PC-3 (cell line): ENCODE measurements at regions not wholly inside any gene's neighbourhood (a gene's known extent, or its start where the extent isn't known, plus 50 kb on each side); places are given as distances from the start of the nearest gene placed in this dataset.

ENCODE experiments used
- ATAC-seq: fragments of 200-7000 bp; cut with Tn5 transposase; 2 replicates; pipeline ENCODE4 v1.9.1; 2020; ENCODE audit warnings: mild to moderate bottlenecking, moderate library complexity
- BruUV-seq: library from RNA; stranded (reverse); fragments of 400-500 nt; replicated peaks from 2 replicates; lab custom pipeline; 2021; lab: Mats Ljungman, UMichigan
- CTCF ChIA-PET: fragments of 300-600 bp; sonication (Branson Sonifier 250); formaldehyde crosslinking; loops from one replicate; lab custom pipeline; 2022; ENCODE audit warnings: antibody characterized with exemption; lab: Charles Lee
- POLR2A ChIA-PET: fragments of 300-600 bp; sonication (Branson Sonifier 250); formaldehyde crosslinking; loops from one replicate; lab custom pipeline; 2022; ENCODE audit warnings: antibody characterized with exemption; ENCODE audit not compliant: unreplicated experiment; lab: Charles Lee
- DNase-seq: peaks from one replicate; pipeline ENCODE4 v3.0.0-alpha.2; 2015
- H2AFZ ChIP-seq: fragments of 300-600 bp; sonication (generic); 2 replicates; pipeline ENCODE4 v1.6.0; 2016; ENCODE audit warnings: antibody characterized with exemption, low read length
- H3F3A ChIP-seq: fragments of 300-600 bp; sonication (generic); one replicate; pipeline ENCODE4 v1.6.0; 2017; ENCODE audit warnings: antibody characterized with exemption, low read length, control low read depth, mild to moderate bottlenecking; ENCODE audit not compliant: unreplicated experiment
- H3K27ac ChIP-seq: fragments of 300-600 bp; sonication (generic); 2 replicates; pipeline ENCODE4 v1.5.1; 2016; ENCODE audit warnings: mild to moderate bottlenecking, low read length
- H3K27me3 ChIP-seq: fragments of 300-600 bp; sonication (generic); 2 replicates; pipeline ENCODE4 v1.6.1; 2016; ENCODE audit warnings: low read length, mixed read lengths
- H3K36me3 ChIP-seq: fragments of 300-600 bp; sonication (generic); 2 replicates; pipeline ENCODE4 v1.6.1; 2016; ENCODE audit warnings: low read depth, mixed run types, low read length, mixed read lengths
- H3K4me1 ChIP-seq: fragments of 300-600 bp; sonication (generic); 2 replicates; pipeline ENCODE4 v1.5.1; 2016; ENCODE audit warnings: low read length; ENCODE audit not compliant: insufficient read depth
- H3K4me2 ChIP-seq: fragments of 300-600 bp; sonication (generic); 2 replicates; pipeline ENCODE4 v1.6.0; 2016; ENCODE audit warnings: low read length
- H3K4me3 ChIP-seq: fragments of 300-600 bp; sonication (generic); 2 replicates; pipeline ENCODE4 v1.5.1; 2016; ENCODE audit warnings: mild to moderate bottlenecking, low read length, mixed read lengths
- H3K79me2 ChIP-seq: fragments of 300-600 bp; sonication (generic); 2 replicates; pipeline ENCODE4 v1.6.1; 2017; ENCODE audit warnings: low read length, mixed read lengths
- H3K9ac ChIP-seq: fragments of 300-600 bp; sonication (generic); 2 replicates; pipeline ENCODE4 v1.6.0; 2016; ENCODE audit warnings: mild to moderate bottlenecking, low read length
- H3K9me2 ChIP-seq: fragments of 300-600 bp; sonication (generic); replicated peaks from 2 replicates; pipeline ENCODE4 v1.6.1; 2016; ENCODE audit warnings: mixed run types, low read length, mixed read lengths
- H3K9me3 ChIP-seq: fragments of 300-600 bp; sonication (generic); 2 replicates; pipeline ENCODE4 v1.6.1; 2016; ENCODE audit warnings: low read length, mixed read lengths
- H4K20me1 ChIP-seq: fragments of 300-600 bp; sonication (generic); 2 replicates; pipeline ENCODE4 v1.6.1; 2016; ENCODE audit warnings: low read length, mixed read lengths
- EZH2 ChIP-seq: fragments of 300-600 bp; sonication (generic); IDR thresholded peaks from one replicate; pipeline ENCODE4 v1.6.1; 2017; ENCODE audit warnings: antibody characterized with exemption, mild to moderate bottlenecking, low read length; ENCODE audit not compliant: unreplicated experiment
- EZH2phosphoT487 ChIP-seq: fragments of 300-600 bp; sonication (generic); IDR thresholded peaks from 2 replicates; pipeline ENCODE4 v1.6.1; 2018; ENCODE audit warnings: mild to moderate bottlenecking, antibody characterized with exemption, low read length, borderline replicate concordance
- intact Hi-C: fragments of 100-400 bp; cut with micrococcal nuclease; formaldehyde crosslinking; loops from 2 replicates; pipeline ENCODE4 v1.9.0; 2023
- TF ChIP-seq, protein P1 (sequence below): fragments of 300-600 bp; sonication (generic); conservative IDR thresholded peaks from 2 replicates; pipeline ENCODE4 v1.5.1; 2017; ENCODE audit warnings: antibody characterized with exemption, low read depth, mild to moderate bottlenecking, low read length

DNA sequence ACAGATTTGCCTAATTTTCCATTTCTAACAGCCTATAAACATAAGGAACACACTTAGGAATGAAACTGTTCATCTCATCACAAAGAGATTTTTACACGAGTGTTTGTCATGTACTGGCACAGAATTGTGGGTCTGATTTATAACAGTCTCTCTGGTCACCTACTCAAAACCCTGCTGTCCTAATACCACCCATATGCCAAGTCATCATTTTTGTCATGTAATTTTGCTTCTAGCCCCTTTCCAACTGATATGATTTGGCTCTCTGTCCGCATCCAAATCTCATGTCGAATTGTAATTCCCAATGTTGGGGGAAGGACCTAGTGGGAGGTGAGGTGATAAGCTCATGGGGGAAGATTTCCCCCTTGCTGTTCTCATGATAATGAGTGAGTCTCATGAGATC, 284.1 kb upstream of the SLITRK2 start:
- Histone ChIP-seq H3K27me3 (no peaks in the 10 kb centered on the region), H3K79me2 (no peaks in the 10 kb centered on the region), H3K27ac (no peak overlapping the region), H2AFZ (no peak overlapping the region), H3K9ac (no peak overlapping the region), H3K4me2 (no peak overlapping the region), H3K4me1 (no peaks in the 10 kb centered on the region), H3K9me2 (no peaks in the 10 kb centered on the region), H3K36me3 (no peaks in the 10 kb centered on the region), H3K9me3 (no peaks in the 10 kb centered on the region), H3F3A (no peaks in the 10 kb centered on the region), H3K4me3 (no peak overlapping the region), H4K20me1 (no peaks in the 10 kb centered on the region)
- POLR2A ChIA-PET = interaction anchor here (0.6 kb wide), 1 partner anchor 10 kb away, joined by 5 read pairs; no protein-coding TSS in a partner anchor
- BruUV-seq = no TSS peak
- CTCF ChIA-PET = no interaction called here
- intact Hi-C loops = no loop called here
- TF ChIP-seq, protein P1, sequence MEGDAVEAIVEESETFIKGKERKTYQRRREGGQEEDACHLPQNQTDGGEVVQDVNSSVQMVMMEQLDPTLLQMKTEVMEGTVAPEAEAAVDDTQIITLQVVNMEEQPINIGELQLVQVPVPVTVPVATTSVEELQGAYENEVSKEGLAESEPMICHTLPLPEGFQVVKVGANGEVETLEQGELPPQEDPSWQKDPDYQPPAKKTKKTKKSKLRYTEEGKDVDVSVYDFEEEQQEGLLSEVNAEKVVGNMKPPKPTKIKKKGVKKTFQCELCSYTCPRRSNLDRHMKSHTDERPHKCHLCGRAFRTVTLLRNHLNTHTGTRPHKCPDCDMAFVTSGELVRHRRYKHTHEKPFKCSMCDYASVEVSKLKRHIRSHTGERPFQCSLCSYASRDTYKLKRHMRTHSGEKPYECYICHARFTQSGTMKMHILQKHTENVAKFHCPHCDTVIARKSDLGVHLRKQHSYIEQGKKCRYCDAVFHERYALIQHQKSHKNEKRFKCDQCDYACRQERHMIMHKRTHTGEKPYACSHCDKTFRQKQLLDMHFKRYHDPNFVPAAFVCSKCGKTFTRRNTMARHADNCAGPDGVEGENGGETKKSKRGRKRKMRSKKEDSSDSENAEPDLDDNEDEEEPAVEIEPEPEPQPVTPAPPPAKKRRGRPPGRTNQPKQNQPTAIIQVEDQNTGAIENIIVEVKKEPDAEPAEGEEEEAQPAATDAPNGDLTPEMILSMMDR = no peak
- TF ChIP-seq EZH2phosphoT487 (no peak), EZH2 (no peak)
- ATAC-seq = no peak
- no peak for DNase-seq

DNA sequence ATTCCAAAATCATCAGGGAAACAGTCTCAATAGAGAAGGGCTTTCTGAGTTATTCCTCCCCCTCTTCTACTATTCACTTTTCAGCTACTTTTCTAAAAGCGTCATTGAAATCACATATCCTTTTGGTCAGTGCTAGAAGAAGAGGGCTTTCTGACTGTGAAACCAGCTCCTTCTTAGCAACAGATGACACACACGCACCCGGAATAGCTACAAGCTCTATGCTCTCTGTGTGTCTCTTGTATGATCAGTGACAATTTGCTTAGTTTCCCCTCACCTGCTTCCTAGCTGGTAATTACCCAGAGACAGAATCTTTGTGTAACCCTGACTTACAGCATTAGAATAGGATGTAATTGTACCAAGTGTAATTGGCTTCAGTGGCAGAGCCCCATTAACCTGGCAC, 268.1 kb upstream of the SLITRK2 start:
- POLR2A ChIA-PET = no interaction called here
- Histone ChIP-seq H3K36me3 (no peaks in the 10 kb centered on the region), H4K20me1 (no peaks in the 10 kb centered on the region), H3K4me1 (no peaks in the 10 kb centered on the region), H3K4me2 (no peak overlapping the region), H3K9ac (no peak overlapping the region), H3K4me3 (no peak overlapping the region), H3K9me2 (no peaks in the 10 kb centered on the region), H3K27me3 (no peaks in the 10 kb centered on the region), H3K79me2 (no peaks in the 10 kb centered on the region), H3F3A (no peaks in the 10 kb centered on the region), H3K9me3 (no peaks in the 10 kb centered on the region; the same call in 1 of the 2 replicates), H3K27ac (no peak overlapping the region), H2AFZ (no peak overlapping the region)
- DNase-seq (no peak), ATAC-seq (no peak)
- no TSS peak for BruUV-seq
- CTCF ChIA-PET = no interaction called here
- intact Hi-C loops = no loop called here
- TF ChIP-seq, protein P1 = no peak
- TF ChIP-seq EZH2 = no peak
- TF ChIP-seq EZH2phosphoT487 = no peak

DNA sequence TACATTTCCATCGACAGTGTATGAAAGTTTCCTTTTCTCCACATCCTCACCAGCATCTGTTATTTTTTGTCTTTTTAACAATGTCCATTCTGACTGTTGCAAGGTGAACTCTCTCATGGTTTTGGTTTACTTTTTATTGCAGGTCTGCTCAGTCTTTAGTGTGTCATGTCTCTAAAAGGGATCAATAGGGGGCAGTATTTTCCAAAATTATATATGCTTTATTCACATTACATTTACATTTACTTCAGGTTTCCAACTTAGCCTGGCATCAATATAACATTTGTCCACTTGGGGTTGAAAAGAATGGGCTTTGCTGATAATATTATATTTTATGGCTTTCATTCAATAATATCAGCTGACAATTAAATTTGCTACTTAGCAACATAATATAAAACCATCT, 265.0 kb upstream of the SLITRK2 start:
- no peaks in the 10 kb centered on the region for H3K79me2 ChIP-seq
- DNase-seq (peak; percentile 16), ATAC-seq (no peak)
- H2AFZ ChIP-seq = no peak overlapping the region
- H3K9me2 ChIP-seq = no peaks in the 10 kb centered on the region
- ChIA-PET CTCF (no interaction called here), POLR2A (no interaction called here)
- H3K4me3 ChIP-seq = no peak overlapping the region
- no TSS peak for BruUV-seq
- no peaks in the 10 kb centered on the region for H3K4me1 ChIP-seq
- no peak for TF ChIP-seq EZH2phosphoT487
- no peak for TF ChIP-seq EZH2
- TF ChIP-seq, protein P1 = peak; percentile 37; the same call in 1 of the 2 replicates
- no peaks in the 10 kb centered on the region for H3F3A ChIP-seq
- H3K27me3 ChIP-seq = no peaks in the 10 kb centered on the region
- intact Hi-C loops = no loop called here
- H3K9ac ChIP-seq = no peak overlapping the region
- no peak overlapping the region for H3K4me2 ChIP-seq
- H3K27ac ChIP-seq = no peak overlapping the region
- H3K36me3 ChIP-seq = no peaks in the 10 kb centered on the region
- H4K20me1 ChIP-seq = no peaks in the 10 kb centered on the region
- no peaks in the 10 kb centered on the region; the same call in 1 of the 2 replicates for H3K9me3 ChIP-seq
